ENCODE measurements at regions not wholly inside any gene's neighbourhood (a gene's known extent, or its start where the extent isn't known, plus 50 kb on each side); places are given as distances from the start of the nearest gene placed in this dataset.

DNA sequence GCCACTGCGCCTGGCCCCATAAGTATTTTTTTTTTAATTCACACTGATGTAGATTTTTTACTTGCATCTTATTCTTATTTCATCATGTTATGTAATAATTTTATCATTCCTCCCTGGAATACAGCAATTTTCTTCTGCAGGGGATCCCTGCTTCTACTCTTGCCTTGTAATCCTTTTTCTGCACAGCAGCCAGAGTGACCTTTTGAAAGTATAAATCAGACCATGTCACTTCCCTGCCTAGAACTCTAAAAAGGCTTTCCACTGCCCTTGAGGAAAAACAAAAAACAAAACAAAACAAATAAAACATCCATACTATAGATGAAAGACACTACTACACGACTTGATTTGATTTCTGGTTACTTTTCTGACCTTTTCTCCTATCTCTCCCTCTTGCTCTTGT, 1334.7 kb downstream of the REEP3 start:
- in situ Hi-C loops (cut with HindIII; ENCODE audit: low pct_ligation_motif_present, low sequenced_read_pairs): no loop called here
- TF ChIP-seq, protein P1, sequence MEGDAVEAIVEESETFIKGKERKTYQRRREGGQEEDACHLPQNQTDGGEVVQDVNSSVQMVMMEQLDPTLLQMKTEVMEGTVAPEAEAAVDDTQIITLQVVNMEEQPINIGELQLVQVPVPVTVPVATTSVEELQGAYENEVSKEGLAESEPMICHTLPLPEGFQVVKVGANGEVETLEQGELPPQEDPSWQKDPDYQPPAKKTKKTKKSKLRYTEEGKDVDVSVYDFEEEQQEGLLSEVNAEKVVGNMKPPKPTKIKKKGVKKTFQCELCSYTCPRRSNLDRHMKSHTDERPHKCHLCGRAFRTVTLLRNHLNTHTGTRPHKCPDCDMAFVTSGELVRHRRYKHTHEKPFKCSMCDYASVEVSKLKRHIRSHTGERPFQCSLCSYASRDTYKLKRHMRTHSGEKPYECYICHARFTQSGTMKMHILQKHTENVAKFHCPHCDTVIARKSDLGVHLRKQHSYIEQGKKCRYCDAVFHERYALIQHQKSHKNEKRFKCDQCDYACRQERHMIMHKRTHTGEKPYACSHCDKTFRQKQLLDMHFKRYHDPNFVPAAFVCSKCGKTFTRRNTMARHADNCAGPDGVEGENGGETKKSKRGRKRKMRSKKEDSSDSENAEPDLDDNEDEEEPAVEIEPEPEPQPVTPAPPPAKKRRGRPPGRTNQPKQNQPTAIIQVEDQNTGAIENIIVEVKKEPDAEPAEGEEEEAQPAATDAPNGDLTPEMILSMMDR (IDR thresholded peaks at IDR 0.05; ENCODE audit: low read depth, low read length, missing control alignments): no peak
- no peak for DNase-seq
- Histone ChIP-seq H3K27ac (no peak overlapping the region), H3K36me3 (replicated peaks) (no peaks in the 10 kb centered on the region), H3K4me3 (ENCODE audit: low read depth, low read length) (no peak overlapping the region), H3K27me3 (replicated peaks) (no peaks in the 10 kb centered on the region)

DNA sequence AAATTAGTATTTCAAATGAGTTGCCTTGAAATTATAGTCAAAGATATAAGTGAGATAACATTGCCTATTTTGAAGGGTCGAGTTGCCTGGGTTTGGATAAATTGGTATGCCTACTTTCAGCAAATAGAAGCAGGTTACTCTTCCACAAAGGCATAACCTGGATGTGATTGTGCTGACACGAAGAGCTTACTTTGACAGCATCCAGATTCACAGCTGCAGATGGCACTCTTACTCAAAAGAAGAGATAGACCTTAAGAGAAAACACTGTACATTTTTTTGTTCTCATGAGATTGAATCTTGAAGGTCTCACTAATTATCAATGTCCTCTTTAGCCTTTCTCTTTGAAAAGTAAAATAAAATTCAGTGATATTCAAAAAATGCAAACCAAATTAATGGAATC, 1338.7 kb downstream of the REEP3 start:
- no peak overlapping the region for H3K27ac ChIP-seq
- in situ Hi-C loops (cut with HindIII; ENCODE audit: low pct_ligation_motif_present, low sequenced_read_pairs): no loop called here
- no peaks in the 10 kb centered on the region for H3K27me3 ChIP-seq (replicated peaks)
- H3K4me3 ChIP-seq (ENCODE audit: low read depth, low read length): no peak overlapping the region
- TF ChIP-seq, protein P1 (IDR thresholded peaks at IDR 0.05; ENCODE audit: low read depth, low read length, missing control alignments): no peak
- no peak for DNase-seq
- H3K36me3 ChIP-seq (replicated peaks): no peaks in the 10 kb centered on the region

DNA sequence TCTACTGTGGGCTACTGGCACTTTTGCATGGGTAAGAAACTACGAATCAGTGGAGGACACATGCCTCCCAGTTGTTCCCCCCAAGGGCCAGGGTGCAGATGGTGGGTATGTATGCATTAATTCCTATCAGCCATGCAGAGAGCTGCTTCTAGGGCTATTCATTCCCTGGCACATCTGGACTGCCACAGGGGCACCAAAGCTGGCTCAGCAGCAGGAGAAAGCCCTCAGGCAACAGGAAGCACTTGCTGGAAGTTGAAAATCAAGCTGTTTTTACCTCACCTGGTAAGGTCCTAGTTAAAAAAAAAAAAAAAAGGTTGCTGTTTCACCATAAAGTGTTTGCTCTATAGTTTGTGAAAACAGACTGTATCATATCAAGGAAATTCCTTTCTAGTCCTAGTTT, 1342.6 kb downstream of the REEP3 start:
- in situ Hi-C loops (cut with HindIII; ENCODE audit: low pct_ligation_motif_present, low sequenced_read_pairs): no loop called here

DNA sequence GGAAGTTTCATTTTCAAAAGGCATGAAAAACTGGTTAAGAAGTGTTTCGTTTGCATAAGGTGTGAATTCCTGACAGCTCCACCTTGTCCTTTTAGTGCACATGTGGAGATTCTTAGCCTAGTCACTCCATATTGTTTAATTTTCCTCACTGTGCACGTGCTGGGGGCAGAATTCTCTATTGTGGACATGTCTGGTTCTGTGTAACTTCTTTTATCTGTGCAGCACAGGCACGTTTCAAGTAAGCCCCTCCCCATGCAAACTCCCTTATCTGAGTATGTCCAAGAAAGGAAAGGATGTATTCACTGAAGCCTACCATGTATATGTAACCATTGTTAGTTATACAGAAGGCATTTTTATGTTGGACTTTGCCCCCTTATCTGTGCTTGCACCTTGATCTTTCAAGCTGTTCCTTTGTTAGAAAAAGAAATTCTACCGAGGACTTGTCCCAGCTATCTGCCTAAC, 1346.3 kb downstream of the REEP3 start:
- in situ Hi-C loops (cut with HindIII; ENCODE audit: low pct_ligation_motif_present, low sequenced_read_pairs): no loop called here
- H3K36me3 ChIP-seq (replicated peaks): no peaks in the 10 kb centered on the region
- TF ChIP-seq, protein P1 (IDR thresholded peaks at IDR 0.05; ENCODE audit: low read depth, low read length, missing control alignments): no peak
- H3K4me3 ChIP-seq (ENCODE audit: low read depth, low read length): no peak overlapping the region
- no peak for DNase-seq
- no peaks in the 10 kb centered on the region for H3K27me3 ChIP-seq (replicated peaks)
- H3K27ac ChIP-seq: no peak overlapping the region

More for the DNA sequence above, 1342.6 kb downstream of the REEP3 start:
- Histone ChIP-seq H3K27ac (no peak overlapping the region), H3K27me3 (replicated peaks) (no peaks in the 10 kb centered on the region), H3K4me3 (ENCODE audit: low read depth, low read length) (no peak overlapping the region), H3K36me3 (replicated peaks) (no peaks in the 10 kb centered on the region)
- no peak for DNase-seq
- TF ChIP-seq, protein P1 (IDR thresholded peaks at IDR 0.05; ENCODE audit: low read depth, low read length, missing control alignments): no peak

DNA sequence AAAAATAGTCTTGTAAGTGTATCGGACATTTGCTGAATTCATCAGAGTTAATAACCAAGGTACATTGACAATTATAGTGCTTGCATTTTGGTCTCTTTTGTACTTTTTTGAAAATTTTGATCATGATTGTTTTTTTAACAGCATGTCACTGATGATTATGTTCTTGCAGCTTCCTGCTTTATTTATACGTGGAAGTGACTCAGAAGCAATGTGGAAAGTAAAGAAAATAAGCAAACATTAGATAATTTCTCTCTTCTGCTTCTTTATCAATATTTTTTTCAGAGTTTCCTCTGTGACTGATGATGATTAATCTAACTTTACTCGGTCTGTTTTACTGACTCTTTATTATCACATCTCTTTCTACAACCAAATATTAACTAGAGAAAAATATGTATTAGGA, 1351.9 kb downstream of the REEP3 start:
- DNase-seq: no peak

DNA sequence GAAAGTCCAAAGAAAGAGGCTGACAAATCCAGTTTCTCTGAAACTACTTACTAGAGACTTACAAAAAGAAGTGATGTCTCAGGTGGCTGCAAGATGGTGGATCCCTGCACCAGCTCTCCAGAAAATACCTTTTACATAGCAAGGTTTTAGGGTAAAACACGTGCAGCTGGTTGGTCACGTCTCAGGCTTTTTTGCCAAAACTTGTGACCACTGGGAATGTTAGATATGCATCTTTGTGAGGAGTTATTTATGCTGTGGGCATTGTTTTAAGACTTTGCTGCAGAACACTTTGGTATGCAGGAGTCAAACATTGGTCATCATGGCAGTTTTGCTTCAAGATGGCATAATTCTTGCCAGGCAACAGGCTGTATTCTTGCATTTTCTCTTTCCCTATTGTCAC, 1352.8 kb downstream of the REEP3 start:
- Histone ChIP-seq H3K27ac (no peak overlapping the region), H3K27me3 (replicated peaks) (no peaks in the 10 kb centered on the region), H3K4me3 (ENCODE audit: low read depth, low read length) (no peak overlapping the region), H3K36me3 (replicated peaks) (no peaks in the 10 kb centered on the region)
- in situ Hi-C loops (cut with HindIII; ENCODE audit: low pct_ligation_motif_present, low sequenced_read_pairs): no loop called here
- no peak for DNase-seq
- TF ChIP-seq, protein P1 (IDR thresholded peaks at IDR 0.05; ENCODE audit: low read depth, low read length, missing control alignments): no peak

More for the DNA sequence above, 1351.9 kb downstream of the REEP3 start:
- Histone ChIP-seq H3K36me3 (replicated peaks) (no peaks in the 10 kb centered on the region), H3K27me3 (replicated peaks) (no peaks in the 10 kb centered on the region), H3K4me3 (ENCODE audit: low read depth, low read length) (no peak overlapping the region), H3K27ac (no peak overlapping the region)
- in situ Hi-C loops (cut with HindIII; ENCODE audit: low pct_ligation_motif_present, low sequenced_read_pairs): no loop called here
- TF ChIP-seq, protein P1 (IDR thresholded peaks at IDR 0.05; ENCODE audit: low read depth, low read length, missing control alignments): no peak
